ENCODE measurements at regions not wholly inside any gene's neighbourhood (a gene's known extent, or its start where the extent isn't known, plus 50 kb on each side); places are given as distances from the start of the nearest gene placed in this dataset.

DNA sequence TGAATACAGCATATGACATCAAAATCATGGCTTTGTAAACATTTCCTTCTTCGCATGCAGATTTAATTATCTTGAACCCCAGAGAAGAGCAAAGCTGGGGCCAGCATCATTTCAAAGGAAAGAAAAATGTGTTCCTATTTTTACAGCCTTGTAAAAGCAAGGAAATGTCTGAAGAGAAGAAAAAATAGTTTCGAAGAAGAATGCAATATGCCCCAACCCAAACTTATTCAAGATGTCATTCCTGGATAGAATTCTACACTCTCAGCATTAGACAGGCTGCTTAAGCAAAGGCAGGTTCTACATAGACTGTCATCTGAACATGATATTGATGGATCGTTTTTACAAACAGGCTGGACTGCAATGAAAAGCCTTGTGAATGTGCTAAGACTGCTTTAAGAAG lies 900.8 kb downstream of the TTLL7 start:
- TF ChIP-seq, protein P1, sequence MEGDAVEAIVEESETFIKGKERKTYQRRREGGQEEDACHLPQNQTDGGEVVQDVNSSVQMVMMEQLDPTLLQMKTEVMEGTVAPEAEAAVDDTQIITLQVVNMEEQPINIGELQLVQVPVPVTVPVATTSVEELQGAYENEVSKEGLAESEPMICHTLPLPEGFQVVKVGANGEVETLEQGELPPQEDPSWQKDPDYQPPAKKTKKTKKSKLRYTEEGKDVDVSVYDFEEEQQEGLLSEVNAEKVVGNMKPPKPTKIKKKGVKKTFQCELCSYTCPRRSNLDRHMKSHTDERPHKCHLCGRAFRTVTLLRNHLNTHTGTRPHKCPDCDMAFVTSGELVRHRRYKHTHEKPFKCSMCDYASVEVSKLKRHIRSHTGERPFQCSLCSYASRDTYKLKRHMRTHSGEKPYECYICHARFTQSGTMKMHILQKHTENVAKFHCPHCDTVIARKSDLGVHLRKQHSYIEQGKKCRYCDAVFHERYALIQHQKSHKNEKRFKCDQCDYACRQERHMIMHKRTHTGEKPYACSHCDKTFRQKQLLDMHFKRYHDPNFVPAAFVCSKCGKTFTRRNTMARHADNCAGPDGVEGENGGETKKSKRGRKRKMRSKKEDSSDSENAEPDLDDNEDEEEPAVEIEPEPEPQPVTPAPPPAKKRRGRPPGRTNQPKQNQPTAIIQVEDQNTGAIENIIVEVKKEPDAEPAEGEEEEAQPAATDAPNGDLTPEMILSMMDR (IDR thresholded peaks at IDR 0.05), result no peak
- no peak for TF ChIP-seq POLR2AphosphoS5 (IDR thresholded peaks at IDR 0.05)
- TF ChIP-seq POLR2A (IDR thresholded peaks at IDR 0.05), result no peak
